MCF 10A (cell line): ENCODE measurements at regions not wholly inside any gene's neighbourhood (a gene's known extent, or its start where the extent isn't known, plus 50 kb on each side); places are given as distances from the start of the nearest gene placed in this dataset.
"Not testable (repeated sequence)": the region's sequence is repeated elsewhere in the genome, so short reads cannot be mapped to it uniquely, and the experiment has no call there.

Experiments
- BruUV-seq: library from RNA; stranded (reverse); fragments of 400-500 nt; replicated peaks from 2 replicates; lab custom pipeline; 2021; lab: Mats Ljungman, UMichigan
- CTCF ChIA-PET: fragments of 300-600 bp; sonication (Branson Sonifier 250); formaldehyde crosslinking; extraction: SDS; loops from one replicate; lab custom pipeline; 2021; ENCODE audit warnings: antibody characterized with exemption, inconsistent platforms; lab: Yijun Ruan, JAX
- POLR2A ChIA-PET: fragments of 300-600, 350-650 bp; sonication (Branson Sonifier 250); formaldehyde crosslinking; extraction: SDS; loops from one replicate; lab custom pipeline; 2020; ENCODE audit warnings: antibody characterized with exemption, inconsistent platforms; lab: Yijun Ruan, JAX
- DNase-seq: peaks from one replicate; pipeline ENCODE4 v3.0.0-alpha.2; 2018; ENCODE audit not compliant: unreplicated experiment
- H3K27ac Mint-ChIP-seq: one replicate; pipeline ENCODE4 v1.8.0; 2022; ENCODE audit warnings: mild to moderate bottlenecking, low read depth, mixed read lengths; ENCODE audit not compliant: unreplicated experiment
- H3K27me3 Mint-ChIP-seq: one replicate; pipeline ENCODE4 v1.8.0; 2022; ENCODE audit warnings: mixed read lengths; ENCODE audit not compliant: insufficient read depth, unreplicated experiment
- H3K36me3 Mint-ChIP-seq: one replicate; pipeline ENCODE4 v1.8.0; 2022; ENCODE audit warnings: mild to moderate bottlenecking, moderate library complexity, mixed read lengths; ENCODE audit not compliant: insufficient read depth, unreplicated experiment
- H3K4me1 Mint-ChIP-seq: one replicate; pipeline ENCODE4 v1.8.0; 2022; ENCODE audit warnings: mixed read lengths; ENCODE audit not compliant: insufficient read depth, unreplicated experiment
- H3K4me3 Mint-ChIP-seq: one replicate; pipeline ENCODE4 v1.8.0; 2022; ENCODE audit warnings: mild to moderate bottlenecking, moderate library complexity, mixed read lengths; ENCODE audit not compliant: unreplicated experiment
- H3K9me3 Mint-ChIP-seq: one replicate; pipeline ENCODE4 v1.8.0; 2022; ENCODE audit warnings: mixed read lengths; ENCODE audit not compliant: unreplicated experiment
- CTCF ChIP-seq: fragments of 200-600 bp; IDR thresholded peaks from one replicate; pipeline ENCODE4 v1.8.0; 2022; ENCODE audit warnings: antibody characterized with exemption, mild to moderate bottlenecking; ENCODE audit not compliant: unreplicated experiment
- intact Hi-C: fragments of 100-400 bp; cut with micrococcal nuclease; formaldehyde crosslinking; loops from 2 replicates; pipeline ENCODE4 v1.14.1; 2022

DNA sequence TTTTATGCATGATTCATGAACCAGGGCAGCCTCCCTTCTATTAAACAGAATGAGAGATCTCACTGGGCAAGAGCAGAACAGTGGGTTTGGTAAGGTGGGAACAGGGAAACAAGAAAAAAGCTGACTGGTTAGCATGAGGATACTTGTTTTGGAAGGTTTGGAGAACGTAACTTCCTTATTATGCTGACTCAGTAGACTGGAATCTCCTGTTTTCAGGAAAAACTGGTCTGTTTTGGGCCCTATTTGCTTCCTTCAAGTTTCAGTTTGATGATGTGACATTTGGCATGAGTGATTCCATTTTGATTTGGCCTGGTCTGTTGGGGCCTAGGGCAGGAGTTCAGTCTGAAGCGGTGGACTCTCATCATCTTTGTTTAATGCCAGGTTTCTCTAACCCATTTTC is 172.0 kb downstream of the MYLK4 start:
- no TSS peak for BruUV-seq
- intact Hi-C loops: no loop called here
- no peaks in the 10 kb centered on the region for H3K27me3 Mint-ChIP-seq
- H3K9me3 Mint-ChIP-seq: peaks cover 17% of the 10 kb centered on the region
- DNase-seq: no peak
- no peaks in the 10 kb centered on the region for H3K4me1 Mint-ChIP-seq
- no peak overlapping the region for H3K4me3 Mint-ChIP-seq
- no peak overlapping the region for H3K27ac Mint-ChIP-seq
- no peak for TF ChIP-seq CTCF
- H3K36me3 Mint-ChIP-seq: no peaks in the 10 kb centered on the region
- CTCF ChIA-PET: no interaction called here
- POLR2A ChIA-PET: no interaction called here

GRCh38 chr6:2576499-2576898 is 174.2 kb downstream of the MYLK4 start:
- TF ChIP-seq CTCF: no peak
- no peaks in the 10 kb centered on the region for H3K4me1 Mint-ChIP-seq
- intact Hi-C loops: no loop called here
- BruUV-seq: no TSS peak
- H3K27ac Mint-ChIP-seq: no peak overlapping the region
- H3K9me3 Mint-ChIP-seq: peaks cover 17% of the 10 kb centered on the region
- POLR2A ChIA-PET: no interaction called here
- no peaks in the 10 kb centered on the region for H3K27me3 Mint-ChIP-seq
- H3K36me3 Mint-ChIP-seq: no peaks in the 10 kb centered on the region
- no peak for DNase-seq
- H3K4me3 Mint-ChIP-seq: no peak overlapping the region
- CTCF ChIA-PET: no interaction called here

- no peak for DNase-seq
- Mint-ChIP-seq H3K9me3 (peaks cover 17% of the 10 kb centered on the region), H3K27me3 (no peaks in the 10 kb centered on the region), H3K4me1 (no peaks in the 10 kb centered on the region), H3K36me3 (no peaks in the 10 kb centered on the region), H3K27ac (no peak overlapping the region), H3K4me3 (no peak overlapping the region)
- no TSS peak for BruUV-seq
- no peak for TF ChIP-seq CTCF
- ChIA-PET POLR2A (interaction anchor here (0.6 kb wide), 1 partner anchor 28 kb away, joined by 4 read pairs; no protein-coding TSS in a partner anchor), CTCF (no interaction called here)
- intact Hi-C loops: no loop called here
Measured at GRCh38 chr6:2575236-2575635, 175.5 kb downstream of the MYLK4 start.

GRCh38 chr6:2569420-2569819 is 181.3 kb downstream of the MYLK4 start:
- H3K9me3 Mint-ChIP-seq, intact Hi-C loops, H3K4me3 Mint-ChIP-seq, DNase-seq, H3K36me3 Mint-ChIP-seq, H3K27me3 Mint-ChIP-seq, BruUV-seq, CTCF ChIA-PET, POLR2A ChIA-PET, H3K27ac Mint-ChIP-seq, H3K4me1 Mint-ChIP-seq: not testable (repeated sequence)

- DNase-seq: no peak
- POLR2A ChIA-PET: no interaction called here
Measured at GRCh38 chr6:2566048-2566447, 184.7 kb downstream of the MYLK4 start.

More at GRCh38 chr6:2566048-2566447, 184.7 kb downstream of the MYLK4 start:
- Mint-ChIP-seq H3K4me1 (no peaks in the 10 kb centered on the region), H3K27ac (no peak overlapping the region), H3K4me3 (no peak overlapping the region), H3K27me3 (no peaks in the 10 kb centered on the region), H3K9me3 (no peaks in the 10 kb centered on the region), H3K36me3 (no peaks in the 10 kb centered on the region)
- CTCF ChIA-PET: no interaction called here
- intact Hi-C loops: no loop called here
- no TSS peak for BruUV-seq
- TF ChIP-seq CTCF: no peak
